ENCODE measurements at regions not wholly inside any gene's neighbourhood (a gene's known extent, or its start where the extent isn't known, plus 50 kb on each side); places are given as distances from the start of the nearest gene placed in this dataset.

DNA sequence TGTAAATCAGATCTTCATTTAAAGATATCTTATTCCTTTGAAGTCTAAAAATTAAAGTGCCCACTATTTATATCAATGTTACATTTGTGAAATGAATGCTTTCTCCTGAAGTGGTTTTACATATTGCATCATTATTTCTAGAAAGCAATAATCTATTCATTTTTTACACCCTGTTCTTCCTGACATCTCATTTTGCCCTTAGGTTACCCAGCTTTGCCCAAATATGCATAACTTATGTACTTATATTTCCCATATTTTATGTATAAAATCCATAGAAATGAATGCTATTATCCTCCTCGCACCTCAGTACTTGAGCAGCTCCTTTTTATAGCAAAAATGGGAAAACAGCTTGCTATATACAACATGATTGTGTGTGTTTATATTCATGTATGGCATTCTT lies 396.5 kb upstream of the DSEL start:
- TF ChIP-seq, protein P1, sequence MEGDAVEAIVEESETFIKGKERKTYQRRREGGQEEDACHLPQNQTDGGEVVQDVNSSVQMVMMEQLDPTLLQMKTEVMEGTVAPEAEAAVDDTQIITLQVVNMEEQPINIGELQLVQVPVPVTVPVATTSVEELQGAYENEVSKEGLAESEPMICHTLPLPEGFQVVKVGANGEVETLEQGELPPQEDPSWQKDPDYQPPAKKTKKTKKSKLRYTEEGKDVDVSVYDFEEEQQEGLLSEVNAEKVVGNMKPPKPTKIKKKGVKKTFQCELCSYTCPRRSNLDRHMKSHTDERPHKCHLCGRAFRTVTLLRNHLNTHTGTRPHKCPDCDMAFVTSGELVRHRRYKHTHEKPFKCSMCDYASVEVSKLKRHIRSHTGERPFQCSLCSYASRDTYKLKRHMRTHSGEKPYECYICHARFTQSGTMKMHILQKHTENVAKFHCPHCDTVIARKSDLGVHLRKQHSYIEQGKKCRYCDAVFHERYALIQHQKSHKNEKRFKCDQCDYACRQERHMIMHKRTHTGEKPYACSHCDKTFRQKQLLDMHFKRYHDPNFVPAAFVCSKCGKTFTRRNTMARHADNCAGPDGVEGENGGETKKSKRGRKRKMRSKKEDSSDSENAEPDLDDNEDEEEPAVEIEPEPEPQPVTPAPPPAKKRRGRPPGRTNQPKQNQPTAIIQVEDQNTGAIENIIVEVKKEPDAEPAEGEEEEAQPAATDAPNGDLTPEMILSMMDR (IDR thresholded peaks at IDR 0.05; ENCODE audit: low read depth, low read length), result no peak
- TF ChIP-seq EZH2phosphoT487 (IDR thresholded peaks at IDR 0.05; ENCODE audit: low read depth), result no peak

Measured in OCI-LY3 (cell line).